Endodermal cell (in vitro differentiated cells): ENCODE measurements at regions not wholly inside any gene's neighbourhood (a gene's known extent, or its start where the extent isn't known, plus 50 kb on each side); places are given as distances from the start of the nearest gene placed in this dataset.

Experiments used
- DNase-seq: peaks from one replicate; pipeline ENCODE4 v3.0.0-alpha.2; 2017
- H3K27ac ChIP-seq: 2 replicates; pipeline ENCODE4 v1.5.1; 2013; ENCODE audit warnings: mild to moderate bottlenecking, low read depth, low read length, moderate library complexity
- H3K27me3 ChIP-seq: 2 replicates; pipeline ENCODE4 v1.6.1; 2013; ENCODE audit warnings: mild to moderate bottlenecking, low read length, moderate library complexity; ENCODE audit not compliant: insufficient read depth, control insufficient read depth, poor library complexity, severe bottlenecking
- H3K36me3 ChIP-seq: 2 replicates; pipeline ENCODE4 v1.7.0; 2013; ENCODE audit warnings: mild to moderate bottlenecking, low read length, moderate library complexity; ENCODE audit not compliant: control insufficient read depth, insufficient read depth
- H3K4me1 ChIP-seq: one replicate; pipeline ENCODE4 v1.7.0; 2013; ENCODE audit warnings: low read length; ENCODE audit not compliant: control insufficient read depth, insufficient read depth
- H3K4me3 ChIP-seq: 2 replicates; pipeline ENCODE4 v1.5.1; 2013; ENCODE audit warnings: mild to moderate bottlenecking, low read length, moderate library complexity
- H3K9ac ChIP-seq: 2 replicates; pipeline ENCODE4 v1.6.1; 2013; ENCODE audit warnings: mild to moderate bottlenecking, low read length, moderate library complexity; ENCODE audit not compliant: poor library complexity, severe bottlenecking; ENCODE audit errors: extremely low read depth
- H3K9me3 ChIP-seq: 2 replicates; pipeline ENCODE4 v1.6.1; 2013; ENCODE audit warnings: mild to moderate bottlenecking, low read length, moderate library complexity; ENCODE audit not compliant: control insufficient read depth
- H3K27ac Mint-ChIP-seq: 2 replicates; pipeline ENCODE4 v1.8.0; 2020; ENCODE audit warnings: mixed read lengths
- H3K27me3 Mint-ChIP-seq: 2 replicates; pipeline ENCODE4 v1.8.0; 2021; ENCODE audit warnings: mild to moderate bottlenecking, mixed read lengths; ENCODE audit not compliant: insufficient read depth
- H3K36me3 Mint-ChIP-seq: 2 replicates; pipeline ENCODE4 v1.8.0; 2020; ENCODE audit warnings: low read depth, mixed read lengths
- H3K4me1 Mint-ChIP-seq: 2 replicates; pipeline ENCODE4 v1.8.0; 2020; ENCODE audit warnings: mixed read lengths
- H3K4me3 Mint-ChIP-seq: 2 replicates; pipeline ENCODE4 v1.8.0; 2020; ENCODE audit warnings: mild to moderate bottlenecking, moderate library complexity, mixed read lengths
- H3K9me3 Mint-ChIP-seq: 2 replicates; pipeline ENCODE4 v1.8.0; 2020; ENCODE audit warnings: mild to moderate bottlenecking, mixed read lengths
- WGBS, 2 experiments: methylation state at CpG; one replicate each; pipeline versions ENCODE4 v1.1.5 to v1.1.7; 2013; ENCODE audit warnings: missing lambda C conversion rate in 2 of 2, mixed read lengths in 1 of 2; ENCODE audit not compliant: insufficient coverage in 1 of 2, insufficient read length in 1 of 2; 5-methylcytosine and 5-hydroxymethylcytosine counted together
- TF ChIP-seq, protein P1 (sequence below): fragments of 200-600 bp; sonication (generic); conservative IDR thresholded peaks from 2 replicates; pipeline ENCODE4 v1.5.0; 2021; ENCODE audit warnings: antibody characterized with exemption, mild to moderate bottlenecking

DNA sequence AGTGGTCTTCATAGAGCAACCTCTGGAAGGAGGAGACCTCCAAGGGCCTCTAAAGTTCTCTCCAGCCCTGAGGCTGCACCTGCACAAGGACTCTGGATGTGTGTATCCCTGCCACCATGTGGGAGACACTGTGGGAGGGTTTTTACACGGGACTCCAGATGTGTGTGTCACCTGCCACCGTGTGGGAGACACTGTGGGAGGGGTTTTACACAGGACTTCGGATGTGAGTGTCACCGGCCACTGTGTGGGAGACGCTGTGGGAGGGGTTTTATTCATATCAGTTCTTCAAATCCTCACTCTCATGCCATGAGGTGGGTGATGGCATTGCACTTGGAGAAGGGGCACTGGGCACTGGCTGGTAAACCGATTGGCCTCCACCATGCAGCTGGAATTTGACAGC, 90.2 kb upstream of the SSTR4 start:
- 89 to 100% methylated on average over 1 to 4 of the region's 6 CpGs for WGBS, 2 experiments
- H3K4me3 ChIP-seq, result no peak overlapping the region
- H3K4me3 Mint-ChIP-seq, result no peak overlapping the region
- H3K36me3 Mint-ChIP-seq, result no peaks in the 10 kb centered on the region
- H3K9me3 Mint-ChIP-seq, result no peaks in the 10 kb centered on the region
- no peaks in the 10 kb centered on the region for H3K36me3 ChIP-seq
- peaks cover 37% of the 10 kb centered on the region for H3K27me3 Mint-ChIP-seq
- no peak overlapping the region for H3K27ac Mint-ChIP-seq
- DNase-seq, result no peak
- no peaks in the 10 kb centered on the region for H3K4me1 ChIP-seq
- TF ChIP-seq, protein P1, sequence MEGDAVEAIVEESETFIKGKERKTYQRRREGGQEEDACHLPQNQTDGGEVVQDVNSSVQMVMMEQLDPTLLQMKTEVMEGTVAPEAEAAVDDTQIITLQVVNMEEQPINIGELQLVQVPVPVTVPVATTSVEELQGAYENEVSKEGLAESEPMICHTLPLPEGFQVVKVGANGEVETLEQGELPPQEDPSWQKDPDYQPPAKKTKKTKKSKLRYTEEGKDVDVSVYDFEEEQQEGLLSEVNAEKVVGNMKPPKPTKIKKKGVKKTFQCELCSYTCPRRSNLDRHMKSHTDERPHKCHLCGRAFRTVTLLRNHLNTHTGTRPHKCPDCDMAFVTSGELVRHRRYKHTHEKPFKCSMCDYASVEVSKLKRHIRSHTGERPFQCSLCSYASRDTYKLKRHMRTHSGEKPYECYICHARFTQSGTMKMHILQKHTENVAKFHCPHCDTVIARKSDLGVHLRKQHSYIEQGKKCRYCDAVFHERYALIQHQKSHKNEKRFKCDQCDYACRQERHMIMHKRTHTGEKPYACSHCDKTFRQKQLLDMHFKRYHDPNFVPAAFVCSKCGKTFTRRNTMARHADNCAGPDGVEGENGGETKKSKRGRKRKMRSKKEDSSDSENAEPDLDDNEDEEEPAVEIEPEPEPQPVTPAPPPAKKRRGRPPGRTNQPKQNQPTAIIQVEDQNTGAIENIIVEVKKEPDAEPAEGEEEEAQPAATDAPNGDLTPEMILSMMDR, result no peak
- peaks cover 16% of the 10 kb centered on the region for H3K27me3 ChIP-seq
- no peak overlapping the region for H3K27ac ChIP-seq
- no peak overlapping the region for H3K9ac ChIP-seq
- peaks cover 10% of the 10 kb centered on the region for H3K4me1 Mint-ChIP-seq
- H3K9me3 ChIP-seq, result peaks cover 10% of the 10 kb centered on the region

DNA sequence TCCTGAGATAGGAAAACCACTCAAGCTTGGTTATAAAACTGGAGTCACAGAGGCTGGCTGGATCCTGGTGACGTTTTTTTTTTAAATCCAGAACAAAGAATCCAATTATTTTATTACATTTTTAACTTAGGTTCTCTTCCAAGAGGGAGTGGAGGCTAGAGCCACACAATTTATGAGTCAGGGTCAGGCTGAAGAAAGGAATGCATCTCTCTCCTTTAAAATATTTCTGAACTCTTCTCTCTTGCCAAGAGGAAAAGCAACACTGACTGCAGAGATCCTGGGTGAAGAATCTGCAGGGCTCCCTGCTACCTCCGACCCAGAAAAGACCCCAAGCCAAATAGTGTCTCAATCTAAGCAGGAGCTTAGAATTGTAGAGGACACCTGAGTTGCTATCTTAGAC, 88.5 kb upstream of the SSTR4 start:
- Histone ChIP-seq H3K4me1 (no peaks in the 10 kb centered on the region), H3K27me3 (peaks cover 16% of the 10 kb centered on the region), H3K27ac (no peak overlapping the region), H3K9me3 (peaks cover 10% of the 10 kb centered on the region), H3K4me3 (no peak overlapping the region), H3K36me3 (no peaks in the 10 kb centered on the region), H3K9ac (no peak overlapping the region)
- peaks cover 13% of the 10 kb centered on the region for H3K4me1 Mint-ChIP-seq
- H3K9me3 Mint-ChIP-seq, result no peaks in the 10 kb centered on the region
- H3K4me3 Mint-ChIP-seq, result no peak overlapping the region
- 80 to 90% methylated on average over 1 to 2 of the region's 2 CpGs for WGBS, 2 experiments
- no peaks in the 10 kb centered on the region for H3K36me3 Mint-ChIP-seq
- peaks cover 39% of the 10 kb centered on the region for H3K27me3 Mint-ChIP-seq
- TF ChIP-seq, protein P1, result no peak
- H3K27ac Mint-ChIP-seq, result no peak overlapping the region
- no peak for DNase-seq

DNA sequence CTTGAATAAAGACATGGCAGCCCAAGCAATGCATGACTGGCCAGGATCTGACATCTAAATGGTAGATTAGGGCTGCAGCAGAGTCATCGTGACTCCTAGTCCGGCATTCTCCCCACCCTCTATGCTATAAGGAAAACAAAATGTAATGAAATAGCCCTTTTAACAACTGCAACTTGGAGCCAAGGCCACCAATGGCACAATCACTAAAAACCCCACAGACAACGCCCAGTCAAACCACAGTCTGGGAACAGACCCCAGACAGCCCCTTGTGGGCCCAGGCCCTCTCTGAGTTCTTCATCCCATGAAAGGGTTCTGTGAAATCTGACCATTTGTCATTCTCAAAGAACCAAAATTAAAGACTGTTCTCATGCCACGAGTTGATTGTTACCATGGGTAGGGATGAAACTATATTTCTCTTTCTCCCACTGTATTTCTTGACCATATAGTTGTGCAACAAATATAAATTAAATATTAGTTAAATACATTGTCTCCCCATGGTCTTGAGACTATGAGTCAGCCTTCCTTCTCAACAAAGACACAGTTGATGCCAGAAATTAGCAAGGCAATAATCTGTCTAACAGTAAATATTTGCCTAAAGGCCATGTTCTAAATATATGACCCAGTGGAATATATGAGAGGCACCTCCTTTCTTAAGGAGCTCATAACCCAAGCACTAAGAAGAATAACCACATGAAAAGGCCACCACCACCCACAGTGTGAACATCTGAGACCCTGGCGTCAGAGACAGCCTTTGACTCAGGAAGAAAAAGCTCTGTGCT, 85.6 kb upstream of the SSTR4 start:
- Mint-ChIP-seq H3K27me3 (peaks cover 40% of the 10 kb centered on the region), H3K36me3 (no peaks in the 10 kb centered on the region), H3K4me1 (peaks cover 18% of the 10 kb centered on the region), H3K9me3 (no peaks in the 10 kb centered on the region), H3K4me3 (no peak overlapping the region), H3K27ac (no peak overlapping the region)
- Histone ChIP-seq H3K4me3 (no peak overlapping the region), H3K27ac (no peak overlapping the region), H3K4me1 (no peaks in the 10 kb centered on the region), H3K9me3 (peaks cover 10% of the 10 kb centered on the region), H3K9ac (no peak overlapping the region), H3K36me3 (no peaks in the 10 kb centered on the region), H3K27me3 (peaks cover 16% of the 10 kb centered on the region)
- WGBS, 2 experiments, result 85 to 100% methylated on average over 1 to 4 of the region's 5 CpGs
- no peak for DNase-seq
- TF ChIP-seq, protein P1, result no peak
